ENCODE measurements at regions not wholly inside any gene's neighbourhood (a gene's known extent, or its start where the extent isn't known, plus 50 kb on each side); places are given as distances from the start of the nearest gene placed in this dataset.
A peak's percentile ranks its signal among the peaks of the same experiment; 100 is the strongest.

- no peak for DNase-seq (ENCODE audit: low read depth in 2 of 2)
These were observed 257.2 kb downstream of the TXNL1 start for GRCh38 chr18:56381196-56381595.

GRCh38 chr18:56380685-56381084 is 257.7 kb downstream of the TXNL1 start:
- DNase-seq (ENCODE audit: low read depth in 2 of 2), result no peak

- DNase-seq (ENCODE audit: low read depth in 2 of 2), result no peak
These were observed 259.1 kb downstream of the TXNL1 start for GRCh38 chr18:56379256-56379655.

- DNase-seq (ENCODE audit: low read depth in 2 of 2), result peak in 1 of 2 donors; percentile 39
These were observed 261.2 kb downstream of the TXNL1 start for GRCh38 chr18:56377231-56377630.

- no peak for DNase-seq (ENCODE audit: low read depth in 2 of 2)
These were observed 264.3 kb downstream of the TXNL1 start for GRCh38 chr18:56374007-56374655.

GRCh38 chr18:56373601-56374000 is 264.8 kb downstream of the TXNL1 start:
- DNase-seq (ENCODE audit: low read depth in 2 of 2), result no peak

- no peak for DNase-seq (ENCODE audit: low read depth in 2 of 2)
These were observed 270.3 kb downstream of the TXNL1 start for GRCh38 chr18:56368066-56368465.

GRCh38 chr18:56358608-56359280 is 279.6 kb downstream of the TXNL1 start:
- peak in 1 of 2 donors; percentile 2 for DNase-seq (ENCODE audit: low read depth in 2 of 2)

GRCh38 chr18:56353663-56354260 is 284.6 kb downstream of the TXNL1 start:
- no peak for DNase-seq (ENCODE audit: low read depth in 2 of 2)

GRCh38 chr18:56351911-56352500 is 286.4 kb downstream of the TXNL1 start:
- DNase-seq (ENCODE audit: low read depth in 2 of 2), result no peak

- DNase-seq (ENCODE audit: low read depth in 2 of 2), result no peak
These were observed 300.9 kb downstream of the TXNL1 start for GRCh38 chr18:56337507-56337906.

- no peak for DNase-seq (ENCODE audit: low read depth in 2 of 2)
These were observed 304.6 kb downstream of the TXNL1 start for GRCh38 chr18:56333839-56334238.

GRCh38 chr18:56333146-56333545 is 305.2 kb downstream of the TXNL1 start:
- no peak for DNase-seq (ENCODE audit: low read depth in 2 of 2)

- DNase-seq (ENCODE audit: low read depth in 2 of 2), result no peak
These were observed 306.0 kb downstream of the TXNL1 start for GRCh38 chr18:56332371-56332770.

- peak; percentile 18 to 88 for DNase-seq (ENCODE audit: low read depth in 2 of 2)
These were observed 307.9 kb downstream of the TXNL1 start for GRCh38 chr18:56330366-56331110.

GRCh38 chr18:56329536-56329935 is 308.9 kb downstream of the TXNL1 start:
- DNase-seq (ENCODE audit: low read depth in 2 of 2), result no peak

- no peak for DNase-seq (ENCODE audit: low read depth in 2 of 2)
These were observed 311.1 kb downstream of the TXNL1 start for GRCh38 chr18:56327191-56327885.

GRCh38 chr18:56326336-56327072 is 311.9 kb downstream of the TXNL1 start:
- no peak for DNase-seq (ENCODE audit: low read depth in 2 of 2)

- DNase-seq (ENCODE audit: low read depth in 2 of 2), result no peak
These were observed 314.7 kb downstream of the TXNL1 start for GRCh38 chr18:56323673-56324072.

- no peak for DNase-seq (ENCODE audit: low read depth in 2 of 2)
These were observed 316.0 kb downstream of the TXNL1 start for GRCh38 chr18:56322406-56322805.
